H1 (cell line): ENCODE measurements at regions not wholly inside any gene's neighbourhood (a gene's known extent, or its start where the extent isn't known, plus 50 kb on each side); places are given as distances from the start of the nearest gene placed in this dataset.

ENCODE experiments used
- SAP30 ChIP-seq: fragments of 300-600 bp; sonication (generic); IDR thresholded peaks from 2 replicates; pipeline ENCODE4 v1.7.1; 2012; ENCODE audit warnings: low read length, moderate library complexity, mild to moderate bottlenecking, inconsistent platforms; ENCODE audit not compliant: insufficient read depth, insufficient replicate concordance

GRCh38 chr2:234318361-234318760 lies 178.5 kb downstream of the ARL4C start (continued):
- TF ChIP-seq SAP30, result no peak
- TF ChIP-seq, all 59 proteins: peak for 0
